Rectal smooth muscle tissue (tissue), 1 donor: ENCODE measurements at regions not wholly inside any gene's neighbourhood (a gene's known extent, or its start where the extent isn't known, plus 50 kb on each side); places are given as distances from the start of the nearest gene placed in this dataset.

Experiments used
- H3K27ac ChIP-seq: one replicate; pipeline ENCODE4 v1.7.0; 2013; ENCODE audit warnings: low read depth, low read length, inconsistent platforms
- H3K27me3 ChIP-seq: one replicate; pipeline ENCODE4 v1.7.0; 2013; ENCODE audit warnings: low read length; ENCODE audit not compliant: control insufficient read depth, insufficient read depth
- H3K36me3 ChIP-seq: one replicate; pipeline ENCODE4 v1.7.0; 2013; ENCODE audit warnings: low read length; ENCODE audit not compliant: control insufficient read depth, insufficient read depth
- H3K4me1 ChIP-seq: one replicate; pipeline ENCODE4 v1.7.0; 2013; ENCODE audit warnings: low read length; ENCODE audit not compliant: control insufficient read depth, insufficient read depth
- H3K4me3 ChIP-seq: one replicate; pipeline ENCODE4 v1.7.0; 2013; ENCODE audit warnings: low read length
- H3K9ac ChIP-seq: one replicate; pipeline ENCODE4 v1.7.0; 2013; ENCODE audit warnings: low read length

GRCh38 chr6:11346516-11346915, 114.0 kb upstream of the NEDD9 start:
- H3K36me3 ChIP-seq: no peaks in the 10 kb centered on the region
- H3K9ac ChIP-seq: no peak overlapping the region
- no peak overlapping the region for H3K27ac ChIP-seq
- H3K4me1 ChIP-seq: no peaks in the 10 kb centered on the region
- H3K4me3 ChIP-seq: no peak overlapping the region
- H3K27me3 ChIP-seq: no peaks in the 10 kb centered on the region

- Histone ChIP-seq H3K9ac (no peak overlapping the region), H3K27ac (no peak overlapping the region), H3K36me3 (no peaks in the 10 kb centered on the region), H3K4me3 (no peak overlapping the region), H3K4me1 (no peaks in the 10 kb centered on the region), H3K27me3 (no peaks in the 10 kb centered on the region)
Measured at GRCh38 chr6:11345536-11345935, 113.1 kb upstream of the NEDD9 start.

GRCh38 chr6:11343963-11344723, 111.7 kb upstream of the NEDD9 start:
- Histone ChIP-seq H3K36me3 (no peaks in the 10 kb centered on the region), H3K27ac (no peak overlapping the region), H3K27me3 (no peaks in the 10 kb centered on the region), H3K4me1 (no peaks in the 10 kb centered on the region), H3K4me3 (no peak overlapping the region), H3K9ac (no peak overlapping the region)

DNA sequence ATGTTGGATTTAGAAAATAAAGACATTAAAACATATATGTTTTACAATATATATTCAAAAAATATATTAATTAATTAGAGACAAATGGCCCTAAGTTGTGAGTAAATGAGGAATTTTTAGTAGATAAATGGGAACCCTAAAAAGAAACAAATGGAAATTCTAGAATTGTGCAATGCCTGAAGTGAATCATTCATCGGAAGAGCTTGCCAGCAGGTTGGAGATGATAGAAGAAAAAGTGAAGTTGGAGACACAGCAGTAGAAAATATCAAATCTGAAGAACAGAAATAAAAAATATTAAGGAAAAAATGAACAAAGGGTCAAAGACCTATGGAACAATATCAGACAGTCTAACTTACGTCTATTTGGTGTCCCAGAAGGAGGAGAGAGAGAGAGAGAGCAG, 109.4 kb upstream of the NEDD9 start:
- no peaks in the 10 kb centered on the region for H3K36me3 ChIP-seq
- no peak overlapping the region for H3K4me3 ChIP-seq
- H3K4me1 ChIP-seq: no peaks in the 10 kb centered on the region
- no peaks in the 10 kb centered on the region for H3K27me3 ChIP-seq
- no peak overlapping the region for H3K27ac ChIP-seq
- no peak overlapping the region for H3K9ac ChIP-seq

- no peak overlapping the region for H3K4me3 ChIP-seq
- H3K4me1 ChIP-seq: no peaks in the 10 kb centered on the region
- no peaks in the 10 kb centered on the region for H3K27me3 ChIP-seq
- H3K9ac ChIP-seq: no peak overlapping the region
- no peak overlapping the region for H3K27ac ChIP-seq
- no peaks in the 10 kb centered on the region for H3K36me3 ChIP-seq
Measured at GRCh38 chr6:11341303-11341702, 108.8 kb upstream of the NEDD9 start.

- H3K36me3 ChIP-seq: no peaks in the 10 kb centered on the region
- H3K9ac ChIP-seq: no peak overlapping the region
- no peak overlapping the region for H3K4me3 ChIP-seq
- H3K4me1 ChIP-seq: no peaks in the 10 kb centered on the region
- no peaks in the 10 kb centered on the region for H3K27me3 ChIP-seq
- H3K27ac ChIP-seq: no peak overlapping the region
Measured at GRCh38 chr6:11339380-11339779, 106.9 kb upstream of the NEDD9 start.

DNA sequence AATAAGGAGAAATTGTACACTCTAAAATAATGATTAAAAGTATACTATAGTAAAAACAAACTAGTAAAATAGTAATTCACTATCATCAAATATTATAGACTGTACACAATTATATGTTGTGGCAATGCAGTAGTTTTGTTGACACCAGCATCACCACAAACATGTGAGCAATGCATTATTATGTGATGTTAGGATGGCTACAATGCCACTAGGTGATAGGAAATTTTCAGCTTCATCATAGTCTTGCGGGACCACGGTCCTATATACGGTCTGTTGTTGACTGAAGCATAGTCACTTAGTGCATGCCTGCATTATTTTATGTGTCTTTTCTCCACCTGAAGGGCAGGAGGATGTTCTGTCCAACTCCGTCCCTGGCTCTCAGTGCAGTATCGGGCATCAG, 104.8 kb upstream of the NEDD9 start:
- Histone ChIP-seq H3K27me3 (no peaks in the 10 kb centered on the region), H3K4me3 (no peak overlapping the region), H3K9ac (no peak overlapping the region), H3K4me1 (no peaks in the 10 kb centered on the region), H3K27ac (no peak overlapping the region), H3K36me3 (no peaks in the 10 kb centered on the region)

- Histone ChIP-seq H3K36me3 (no peaks in the 10 kb centered on the region), H3K27ac (no peak overlapping the region), H3K4me1 (no peaks in the 10 kb centered on the region), H3K9ac (no peak overlapping the region), H3K4me3 (no peak overlapping the region), H3K27me3 (no peaks in the 10 kb centered on the region)
Measured at GRCh38 chr6:11335826-11336225, 103.4 kb upstream of the NEDD9 start.

GRCh38 chr6:11333132-11333849, 100.8 kb upstream of the NEDD9 start:
- no peaks in the 10 kb centered on the region for H3K36me3 ChIP-seq
- no peak overlapping the region for H3K4me3 ChIP-seq
- no peaks in the 10 kb centered on the region for H3K4me1 ChIP-seq
- H3K27ac ChIP-seq: no peak overlapping the region
- no peak overlapping the region for H3K9ac ChIP-seq
- H3K27me3 ChIP-seq: no peaks in the 10 kb centered on the region

GRCh38 chr6:11332463-11332862, 100.0 kb upstream of the NEDD9 start:
- no peak overlapping the region for H3K4me3 ChIP-seq
- no peak overlapping the region for H3K9ac ChIP-seq
- H3K36me3 ChIP-seq: no peaks in the 10 kb centered on the region
- H3K27me3 ChIP-seq: no peaks in the 10 kb centered on the region
- no peak overlapping the region for H3K27ac ChIP-seq
- H3K4me1 ChIP-seq: no peaks in the 10 kb centered on the region

DNA sequence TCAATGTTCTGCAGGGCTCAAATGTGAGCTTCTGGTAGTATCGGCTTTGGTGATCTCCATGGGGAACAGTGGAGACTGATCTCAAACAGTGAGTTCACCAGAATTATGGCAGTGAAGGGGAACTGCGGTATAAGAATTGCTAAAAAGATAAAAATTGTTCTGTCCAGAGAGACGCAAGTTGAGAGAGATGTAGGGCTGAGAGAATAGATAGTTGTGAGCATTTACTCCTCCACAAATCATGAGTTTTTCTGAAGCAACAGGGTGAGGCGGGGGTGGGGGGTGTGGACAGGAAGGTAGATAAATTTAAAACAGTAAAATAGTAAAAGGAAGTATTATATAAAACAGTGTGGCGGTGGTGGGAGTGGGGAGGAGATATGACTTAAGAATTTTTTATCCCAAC, 98.6 kb upstream of the NEDD9 start:
- Histone ChIP-seq H3K9ac (no peak overlapping the region), H3K4me3 (no peak overlapping the region), H3K36me3 (no peaks in the 10 kb centered on the region), H3K27ac (no peak overlapping the region), H3K4me1 (no peaks in the 10 kb centered on the region), H3K27me3 (no peaks in the 10 kb centered on the region)

DNA sequence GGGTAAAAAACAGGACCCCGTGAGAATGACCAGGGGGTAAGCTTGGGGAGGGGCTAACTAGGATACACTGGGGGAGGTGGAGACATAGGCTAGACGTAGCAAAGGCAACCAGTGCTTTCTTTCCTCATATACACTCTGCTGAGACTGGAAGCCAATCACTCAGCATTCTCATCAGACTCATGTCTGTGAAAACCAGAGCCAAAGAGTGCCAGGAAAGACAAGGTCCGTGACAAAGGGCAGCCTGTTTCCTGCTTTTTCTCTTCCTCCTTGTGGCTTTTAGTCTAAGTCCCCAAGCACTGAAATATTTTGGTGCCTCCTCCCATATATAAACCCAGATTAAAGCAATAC, 97.9 kb upstream of the NEDD9 start:
- Histone ChIP-seq H3K9ac (no peak overlapping the region), H3K36me3 (no peaks in the 10 kb centered on the region), H3K27ac (no peak overlapping the region), H3K27me3 (no peaks in the 10 kb centered on the region), H3K4me3 (no peak overlapping the region), H3K4me1 (no peaks in the 10 kb centered on the region)
